HPDE6-E6E7 (cell line): ENCODE measurements at regions not wholly inside any gene's neighbourhood (a gene's known extent, or its start where the extent isn't known, plus 50 kb on each side); places are given as distances from the start of the nearest gene placed in this dataset.
"Not testable (repeated sequence)": the region's sequence is repeated elsewhere in the genome, so short reads cannot be mapped to it uniquely, and the experiment has no call there.

Experiments
- DNase-seq: peaks from one replicate; pipeline ENCODE4 v3.0.0; 2011; ENCODE audit warnings: missing footprints; ENCODE audit errors: extremely low spot score

GRCh38 chrX:95771198-95771597 is 913.4 kb upstream of the DIAPH2 start:
- DNase-seq = not testable (repeated sequence)

GRCh38 chrX:95791876-95792275 is 892.8 kb upstream of the DIAPH2 start:
- no peak for DNase-seq

GRCh38 chrX:95797344-95797743 is 887.3 kb upstream of the DIAPH2 start:
- no peak for DNase-seq

GRCh38 chrX:95823796-95824195 is 860.8 kb upstream of the DIAPH2 start:
- DNase-seq = no peak

GRCh38 chrX:95835223-95835622 is 849.4 kb upstream of the DIAPH2 start:
- DNase-seq = no peak

GRCh38 chrX:95836517-95836916 is 848.1 kb upstream of the DIAPH2 start:
- no peak for DNase-seq

- DNase-seq = no peak
Measured at GRCh38 chrX:95841863-95842262, 842.8 kb upstream of the DIAPH2 start.

GRCh38 chrX:95860127-95860526 is 824.5 kb upstream of the DIAPH2 start:
- no peak for DNase-seq

GRCh38 chrX:95875661-95876060 is 809.0 kb upstream of the DIAPH2 start:
- DNase-seq = no peak

- no peak for DNase-seq
Measured at GRCh38 chrX:95878874-95879273, 805.8 kb upstream of the DIAPH2 start.

GRCh38 chrX:95884186-95884585 is 800.5 kb upstream of the DIAPH2 start:
- DNase-seq = no peak

GRCh38 chrX:95885074-95885473 is 799.6 kb upstream of the DIAPH2 start:
- no peak for DNase-seq

- DNase-seq = no peak
Measured at GRCh38 chrX:95889279-95889678, 795.4 kb upstream of the DIAPH2 start.

GRCh38 chrX:95893636-95894035 is 791.0 kb upstream of the DIAPH2 start:
- DNase-seq = no peak

- no peak for DNase-seq
Measured at GRCh38 chrX:95903490-95903889, 781.2 kb upstream of the DIAPH2 start.

GRCh38 chrX:95903975-95904374 is 780.7 kb upstream of the DIAPH2 start:
- no peak for DNase-seq

- DNase-seq = no peak
Measured at GRCh38 chrX:95907081-95907480, 777.6 kb upstream of the DIAPH2 start.

- DNase-seq = no peak
Measured at GRCh38 chrX:95911062-95911461, 773.6 kb upstream of the DIAPH2 start.

GRCh38 chrX:95919605-95920004 is 765.0 kb upstream of the DIAPH2 start:
- no peak for DNase-seq

GRCh38 chrX:95945528-95945927 is 739.1 kb upstream of the DIAPH2 start:
- DNase-seq = no peak

- peak; percentile 3 for DNase-seq
Measured at GRCh38 chrX:95949588-95949987, 735.1 kb upstream of the DIAPH2 start.

GRCh38 chrX:95950679-95951078 is 734.0 kb upstream of the DIAPH2 start:
- no peak for DNase-seq

- no peak for DNase-seq
Measured at GRCh38 chrX:95953564-95953963, 731.1 kb upstream of the DIAPH2 start.

- DNase-seq = no peak
Measured at GRCh38 chrX:95956745-95957144, 727.9 kb upstream of the DIAPH2 start.
